GM19023 (cell line): ENCODE measurements at regions not wholly inside any gene's neighbourhood (a gene's known extent, or its start where the extent isn't known, plus 50 kb on each side); places are given as distances from the start of the nearest gene placed in this dataset.
"Not testable (repeated sequence)": the region's sequence is repeated elsewhere in the genome, so short reads cannot be mapped to it uniquely, and the experiment has no call there.

ENCODE experiments used
- ATAC-seq: cut with Tn5 transposase; IDR thresholded peaks from one replicate; pipeline ENCODE4 v1.9.1; 2021; ENCODE audit warnings: mild to moderate bottlenecking, moderate library complexity; ENCODE audit not compliant: unreplicated experiment

GRCh38 chr11:87494026-87494425 is 456.3 kb downstream of the TMEM135 start:
- not testable (repeated sequence) for ATAC-seq

DNA sequence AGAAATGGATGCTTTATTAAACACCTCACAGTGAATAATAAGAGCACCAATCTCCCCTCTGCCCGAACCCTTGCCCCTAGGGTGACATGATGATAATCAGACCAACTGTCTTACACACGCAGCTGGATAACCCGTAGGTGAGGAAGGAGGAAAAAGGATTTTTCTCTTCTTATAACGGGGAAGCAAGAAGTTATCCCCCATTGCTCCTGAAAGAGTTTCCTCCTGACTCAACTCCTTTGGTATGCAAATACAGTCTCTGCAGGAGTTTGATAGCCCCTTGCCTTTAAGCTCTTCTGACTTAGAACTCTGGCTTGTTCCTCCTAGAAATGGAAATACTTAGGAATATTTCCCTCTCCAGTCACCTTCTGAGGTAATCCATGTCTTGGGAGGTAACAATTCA is 455.8 kb downstream of the TMEM135 start:
- no peak for ATAC-seq

- ATAC-seq, result no peak
Observed at GRCh38 chr11:87491381-87491780, 453.6 kb downstream of the TMEM135 start.

GRCh38 chr11:87490671-87491070 is 452.9 kb downstream of the TMEM135 start:
- no peak for ATAC-seq

DNA sequence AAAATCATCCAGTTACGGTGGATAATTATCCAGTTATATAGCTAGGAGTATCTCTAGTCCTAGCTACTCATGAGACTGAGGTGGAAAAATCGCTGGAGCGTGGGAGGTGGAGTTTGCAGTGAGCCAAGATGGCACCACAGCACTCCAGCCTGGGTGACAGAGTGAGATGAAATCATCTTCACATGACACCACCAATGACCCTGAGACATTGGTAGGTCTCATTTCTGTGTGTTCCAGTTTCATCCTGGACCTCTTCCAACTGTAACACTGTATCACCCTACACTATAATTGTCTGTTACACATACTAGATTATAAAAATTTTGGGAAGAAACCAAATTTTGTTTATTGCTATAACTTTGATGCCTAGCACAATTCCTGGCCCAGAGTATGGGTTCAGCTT is 446.8 kb downstream of the TMEM135 start:
- no peak for ATAC-seq

GRCh38 chr11:87477321-87477720 is 439.6 kb downstream of the TMEM135 start:
- no peak for ATAC-seq

DNA sequence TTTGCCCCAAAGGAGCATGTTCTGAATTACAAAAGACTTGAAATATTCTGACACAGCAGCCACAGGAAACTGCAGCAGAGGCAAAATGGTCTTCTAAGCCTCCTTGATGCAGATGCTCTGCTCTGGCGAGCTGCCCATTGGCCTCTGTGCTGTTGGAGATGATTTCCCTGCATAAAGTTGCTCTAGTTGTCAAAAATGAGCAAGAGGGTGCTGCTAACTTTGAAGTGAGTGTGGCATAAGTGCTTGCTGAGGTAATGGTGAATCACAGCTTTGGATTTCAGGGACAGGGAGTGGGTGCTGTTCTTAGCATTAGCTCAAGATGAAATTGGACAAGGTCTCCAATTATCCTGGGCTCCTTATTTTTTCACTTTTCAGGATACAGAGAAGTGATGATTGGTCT is 435.4 kb downstream of the TMEM135 start:
- no peak for ATAC-seq

GRCh38 chr11:87466223-87466622 is 428.5 kb downstream of the TMEM135 start:
- no peak for ATAC-seq

- no peak for ATAC-seq
Observed at GRCh38 chr11:87465716-87466115, 428.0 kb downstream of the TMEM135 start.

- ATAC-seq, result no peak
Observed at GRCh38 chr11:87463486-87464102, 425.9 kb downstream of the TMEM135 start.

GRCh38 chr11:87462171-87462570 is 424.4 kb downstream of the TMEM135 start:
- no peak for ATAC-seq

DNA sequence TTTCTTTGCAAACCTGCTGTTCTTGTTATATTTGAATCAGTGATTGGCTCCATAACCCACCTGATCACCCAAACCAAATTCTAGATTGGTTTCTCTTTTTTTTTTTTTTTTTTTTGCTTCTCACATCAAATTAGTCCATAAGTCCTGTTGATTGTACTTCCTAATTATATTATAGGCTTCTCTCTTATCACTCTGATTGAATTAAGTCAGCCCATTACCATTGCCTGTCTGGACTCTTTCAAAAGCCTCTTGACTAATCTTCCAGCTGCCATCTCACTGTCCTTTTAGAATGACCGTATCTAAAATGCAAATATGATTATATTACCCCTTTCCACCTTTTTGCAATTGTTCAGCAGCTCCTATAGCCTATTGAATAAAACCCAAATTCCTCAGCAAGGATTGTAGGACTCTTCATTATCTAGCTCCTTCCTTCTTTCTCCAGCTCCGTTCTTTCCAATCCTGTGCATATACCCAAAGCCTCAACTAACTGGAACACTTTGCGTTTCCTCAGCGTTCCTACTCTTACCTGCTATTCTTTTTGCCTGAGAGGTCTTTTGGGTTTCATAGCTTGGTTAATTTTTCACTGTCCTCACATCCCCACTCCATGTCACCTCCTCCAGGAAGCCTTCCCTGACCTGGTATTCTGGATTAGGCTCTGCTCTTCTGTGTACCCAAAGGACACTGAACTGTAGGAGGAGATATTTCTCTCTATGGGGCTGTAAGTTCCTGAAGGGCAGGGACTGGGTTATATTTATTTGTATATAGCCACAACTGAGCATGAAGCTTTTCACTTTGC is 423.3 kb downstream of the TMEM135 start:
- no peak for ATAC-seq

DNA sequence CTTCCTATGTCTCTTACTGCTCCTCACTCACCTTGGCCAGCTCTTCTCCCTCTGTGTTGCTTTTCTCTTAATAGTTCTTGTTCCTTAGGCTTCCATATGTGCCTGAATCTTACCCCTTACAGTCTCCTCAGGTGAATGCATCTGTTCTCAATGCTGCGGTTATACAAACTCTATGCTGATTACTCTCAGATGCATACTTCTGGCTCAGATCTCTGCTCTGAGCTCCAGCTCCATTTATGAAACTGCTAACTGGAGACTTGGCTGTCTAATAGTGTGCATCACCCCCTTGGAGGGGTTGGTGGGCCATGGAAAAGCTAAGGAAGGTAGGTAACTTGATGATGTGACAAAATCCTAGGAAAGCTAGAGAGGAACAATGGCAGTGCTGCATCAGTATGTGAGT is 422.5 kb downstream of the TMEM135 start:
- ATAC-seq, result no peak

DNA sequence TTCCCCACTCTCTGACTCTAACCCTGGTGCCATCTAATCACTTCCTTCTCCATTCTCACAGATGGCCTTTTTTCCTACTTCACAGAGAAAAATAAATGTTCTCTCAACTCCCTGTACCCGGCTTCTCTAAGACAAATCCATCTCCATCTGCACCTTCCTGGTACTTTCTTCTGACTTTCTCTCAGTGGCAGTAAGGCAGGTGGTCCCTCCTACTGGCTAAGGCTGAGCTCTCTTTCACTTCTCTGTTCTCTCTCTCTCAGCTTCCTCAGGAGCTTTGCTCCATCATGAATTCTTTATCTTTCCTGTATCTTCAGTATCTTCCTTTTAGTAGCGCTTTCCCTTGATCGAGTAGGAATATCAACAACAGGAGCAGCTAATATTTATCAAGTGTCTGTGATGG is 421.6 kb downstream of the TMEM135 start:
- no peak for ATAC-seq

- no peak for ATAC-seq
Observed at GRCh38 chr11:87456499-87456898, 418.8 kb downstream of the TMEM135 start.

DNA sequence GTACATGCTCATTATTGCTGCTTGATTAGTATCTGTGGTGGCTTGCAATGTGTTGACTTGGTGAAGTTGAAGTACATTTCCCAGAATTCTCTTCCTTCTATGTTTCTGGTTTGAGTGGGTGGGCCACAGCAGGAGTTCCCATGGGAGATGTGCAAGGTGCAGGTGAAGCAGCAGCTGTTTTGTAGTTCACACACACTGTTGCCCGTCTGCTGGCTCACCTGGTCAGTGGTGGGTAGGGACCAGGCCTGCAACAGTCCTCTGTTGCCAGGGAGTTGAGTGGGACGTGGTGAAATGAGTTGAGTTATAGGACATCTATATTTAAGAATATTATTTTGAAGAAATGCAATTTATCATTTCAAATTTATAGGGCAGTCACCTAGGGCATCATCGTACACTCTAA is 417.4 kb downstream of the TMEM135 start:
- ATAC-seq, result no peak

GRCh38 chr11:87454241-87454640 is 416.5 kb downstream of the TMEM135 start:
- ATAC-seq, result no peak

DNA sequence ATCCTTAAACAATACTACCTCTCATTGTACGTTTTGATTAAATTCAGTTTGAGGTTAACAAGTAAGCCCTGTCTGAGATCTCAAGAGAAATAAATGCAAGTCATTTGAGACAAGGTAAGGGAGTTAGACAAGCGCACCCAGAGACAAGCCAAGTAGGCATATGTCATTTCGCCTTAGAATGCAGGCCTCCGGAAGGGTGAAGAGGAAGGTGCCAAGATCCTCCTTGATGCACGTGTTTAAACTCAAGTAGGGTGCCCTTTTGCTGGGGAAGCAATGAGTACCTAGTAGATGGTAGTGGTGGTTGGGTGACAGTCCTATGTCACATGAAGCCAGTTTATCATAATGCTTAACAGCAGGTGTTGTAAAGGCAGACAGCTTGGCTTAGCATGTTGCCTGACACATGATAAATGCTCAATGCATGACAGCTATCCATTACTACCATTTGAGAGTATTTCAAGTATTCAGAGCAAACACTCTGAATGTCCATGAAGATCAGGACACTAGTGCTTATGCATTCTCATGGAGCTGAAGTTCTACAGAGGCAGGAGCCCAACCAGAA is 415.9 kb downstream of the TMEM135 start:
- ATAC-seq, result no peak

DNA sequence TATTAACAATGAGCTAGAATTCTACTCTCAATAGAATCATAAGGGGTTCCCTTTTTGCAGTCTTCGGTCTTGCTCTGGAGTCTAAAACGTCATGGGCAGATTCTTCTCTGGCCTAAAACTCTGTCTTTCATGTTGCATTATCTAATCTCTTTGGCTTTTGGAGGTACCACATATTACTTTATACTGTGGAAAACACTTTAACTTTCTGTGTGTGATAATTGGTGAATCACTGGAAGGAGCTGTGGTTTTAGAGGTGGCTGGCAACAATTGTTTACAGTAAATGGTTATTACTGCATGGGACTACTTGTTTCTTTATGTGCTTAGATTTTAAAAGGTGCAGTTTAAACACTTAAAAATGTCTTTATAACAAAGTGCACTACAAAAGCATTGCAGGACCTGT is 414.3 kb downstream of the TMEM135 start:
- not testable (repeated sequence) for ATAC-seq

GRCh38 chr11:87451395-87451794 is 413.7 kb downstream of the TMEM135 start:
- ATAC-seq, result no peak

DNA sequence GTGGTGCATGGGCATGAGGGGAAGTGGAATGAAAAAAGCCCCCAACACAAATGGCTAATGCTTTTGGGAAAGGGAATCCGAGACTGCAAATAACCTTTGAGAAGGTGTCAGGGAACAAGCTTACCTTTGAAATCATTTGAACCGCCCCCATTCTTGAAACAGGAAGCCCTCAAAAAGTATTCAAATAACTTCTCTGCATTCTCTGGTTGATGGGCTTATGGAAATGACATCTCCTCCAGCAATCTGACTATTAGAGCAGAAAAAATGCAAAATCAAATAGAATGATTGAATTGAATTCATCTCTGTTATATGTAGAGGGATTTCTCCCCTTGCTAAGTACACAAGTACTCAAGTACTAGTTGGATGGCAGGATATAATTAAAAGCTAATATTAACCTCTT is 409.9 kb downstream of the TMEM135 start:
- ATAC-seq, result no peak

DNA sequence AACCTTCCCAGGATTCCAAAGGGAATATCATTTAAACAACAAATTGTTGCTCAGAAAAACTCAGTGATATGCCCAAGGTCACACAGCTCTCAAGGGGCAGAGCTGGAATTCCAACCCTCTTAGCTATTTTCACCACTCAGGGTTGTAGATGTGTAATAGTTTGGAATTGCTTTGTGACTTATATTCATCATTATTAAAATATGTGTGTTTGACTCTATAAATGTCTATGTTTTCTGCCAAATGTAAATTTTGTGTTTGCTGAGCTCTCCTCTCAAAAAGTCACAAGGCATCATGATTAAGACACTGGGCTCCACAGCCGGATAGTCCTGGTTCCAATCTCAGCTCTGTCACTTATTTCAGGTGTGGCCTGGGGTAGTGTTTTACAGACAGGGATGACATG is 407.3 kb downstream of the TMEM135 start:
- ATAC-seq, result no peak
